Neural progenitor cell (in vitro differentiated cells): ENCODE measurements at regions not wholly inside any gene's neighbourhood (a gene's known extent, or its start where the extent isn't known, plus 50 kb on each side); places are given as distances from the start of the nearest gene placed in this dataset.

ENCODE experiments used
- DNase-seq: peaks from one replicate; pipeline ENCODE4 v3.0.0-alpha.2; 2016; ENCODE audit warnings: low spot score
- H2AFZ ChIP-seq: fragments of 200-600 bp; sonication (generic); replicated peaks from 2 replicates; pipeline ENCODE4 v1.6.1; 2016; ENCODE audit warnings: antibody characterized with exemption
- H3F3A ChIP-seq: fragments of 200-600 bp; sonication (generic); 2 replicates; pipeline ENCODE4 v1.6.1; 2016; ENCODE audit warnings: antibody characterized with exemption, low read depth
- H3K27ac ChIP-seq: fragments of 200-600 bp; sonication (generic); 2 replicates; pipeline ENCODE4 v1.5.1; 2016; ENCODE audit warnings: mild to moderate bottlenecking
- H3K27me3 ChIP-seq: fragments of 200-600 bp; sonication (generic); 2 replicates; pipeline ENCODE4 v1.6.1; 2016; ENCODE audit warnings: mild to moderate bottlenecking, moderate library complexity
- H3K36me3 ChIP-seq: fragments of 200-600 bp; sonication (generic); 2 replicates; pipeline ENCODE4 v1.5.1; 2016
- H3K4me1 ChIP-seq: fragments of 200-600 bp; sonication (generic); 2 replicates; pipeline ENCODE4 v1.6.1; 2016; ENCODE audit warnings: mixed run types
- H3K4me2 ChIP-seq: fragments of 200-600 bp; sonication (generic); 2 replicates; pipeline ENCODE4 v1.6.1; 2016
- H3K4me3 ChIP-seq: fragments of 200-600 bp; sonication (generic); 2 replicates; pipeline ENCODE4 v1.5.1; 2016
- H3K79me2 ChIP-seq: fragments of 200-600 bp; sonication (generic); 2 replicates; pipeline ENCODE4 v1.6.1; 2016; ENCODE audit warnings: low read depth
- H3K9ac ChIP-seq: fragments of 200-600 bp; sonication (generic); 2 replicates; pipeline ENCODE4 v1.6.1; 2016
- H3K9me3 ChIP-seq: fragments of 200-600 bp; sonication (generic); 2 replicates; pipeline ENCODE4 v1.5.1; 2016; ENCODE audit warnings: low read depth
- H4K20me1 ChIP-seq: fragments of 200-600 bp; sonication (generic); 2 replicates; pipeline ENCODE4 v1.6.1; 2016; ENCODE audit warnings: low read depth
- H3K27ac Mint-ChIP-seq: 3 replicates; pipeline ENCODE4 v1.8.0; 2021; ENCODE audit warnings: mixed read lengths
- H3K27me3 Mint-ChIP-seq: 2 replicates; pipeline ENCODE4 v1.8.0; 2022; ENCODE audit warnings: low read depth, mild to moderate bottlenecking, inconsistent platforms, moderate library complexity, mixed read lengths; ENCODE audit not compliant: insufficient read depth
- H3K36me3 Mint-ChIP-seq: 3 replicates; pipeline ENCODE4 v1.8.0; 2021; ENCODE audit warnings: mixed read lengths
- H3K4me1 Mint-ChIP-seq: 3 replicates; pipeline ENCODE4 v1.8.0; 2021; ENCODE audit warnings: mixed read lengths
- H3K4me3 Mint-ChIP-seq: 3 replicates; pipeline ENCODE4 v1.8.0; 2021; ENCODE audit warnings: mild to moderate bottlenecking, moderate library complexity, mixed read lengths
- H3K9me3 Mint-ChIP-seq: 3 replicates; pipeline ENCODE4 v1.8.0; 2020; ENCODE audit warnings: mixed read lengths
- EZH2 ChIP-seq: fragments of 200-600 bp; sonication (generic); IDR thresholded peaks from 2 replicates; pipeline ENCODE4 v1.6.1; 2017; ENCODE audit warnings: antibody characterized with exemption, mild to moderate bottlenecking, moderate library complexity
- EZH2phosphoT487 ChIP-seq: fragments of 200-600 bp; sonication (generic); IDR thresholded peaks from 2 replicates; pipeline ENCODE4 v1.6.1; 2017; ENCODE audit warnings: antibody characterized with exemption
- TF ChIP-seq, protein P1 (sequence below): fragments of 200-600 bp; sonication (generic); IDR thresholded peaks from 2 replicates; pipeline ENCODE4 v1.5.1; 2017; ENCODE audit warnings: antibody characterized with exemption, mild to moderate bottlenecking

DNA sequence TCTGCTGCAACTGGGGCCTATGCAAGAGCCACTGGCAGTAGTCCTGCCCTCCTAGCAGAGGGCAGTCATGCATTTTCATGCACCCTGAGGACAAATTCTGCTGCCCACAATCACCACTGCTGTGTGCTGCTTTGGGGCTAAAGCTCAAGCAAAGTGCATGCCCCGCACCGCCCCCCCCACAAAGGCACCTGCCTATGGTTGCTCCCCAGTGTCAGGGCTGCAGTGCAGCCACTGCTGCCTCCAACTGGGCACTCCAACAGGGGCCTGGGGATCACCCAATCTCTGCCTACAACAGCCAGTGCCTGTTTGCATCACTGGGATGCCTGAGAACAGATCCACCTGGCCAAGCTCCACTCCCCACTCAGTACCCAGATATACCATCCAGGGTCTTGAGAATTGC, 417.0 kb downstream of the HTR7 start:
- Histone ChIP-seq H3K9ac (no peak overlapping the region), H3K36me3 (no peaks in the 10 kb centered on the region), H3K27ac (no peak overlapping the region), H3K79me2 (no peaks in the 10 kb centered on the region), H3K4me2 (no peak overlapping the region), H3K9me3 (no peaks in the 10 kb centered on the region), H3K4me3 (no peak overlapping the region), H3F3A (no peaks in the 10 kb centered on the region), H3K4me1 (no peaks in the 10 kb centered on the region), H2AFZ (no peak overlapping the region), H4K20me1 (no peaks in the 10 kb centered on the region), H3K27me3 (no peaks in the 10 kb centered on the region)
- H3K36me3 Mint-ChIP-seq = no peaks in the 10 kb centered on the region
- H3K4me1 Mint-ChIP-seq = no peaks in the 10 kb centered on the region
- no peak overlapping the region for H3K4me3 Mint-ChIP-seq
- DNase-seq = no peak
- peaks cover 8% of the 10 kb centered on the region for H3K9me3 Mint-ChIP-seq
- H3K27me3 Mint-ChIP-seq = no peaks in the 10 kb centered on the region
- no peak for TF ChIP-seq EZH2phosphoT487
- TF ChIP-seq, protein P1, sequence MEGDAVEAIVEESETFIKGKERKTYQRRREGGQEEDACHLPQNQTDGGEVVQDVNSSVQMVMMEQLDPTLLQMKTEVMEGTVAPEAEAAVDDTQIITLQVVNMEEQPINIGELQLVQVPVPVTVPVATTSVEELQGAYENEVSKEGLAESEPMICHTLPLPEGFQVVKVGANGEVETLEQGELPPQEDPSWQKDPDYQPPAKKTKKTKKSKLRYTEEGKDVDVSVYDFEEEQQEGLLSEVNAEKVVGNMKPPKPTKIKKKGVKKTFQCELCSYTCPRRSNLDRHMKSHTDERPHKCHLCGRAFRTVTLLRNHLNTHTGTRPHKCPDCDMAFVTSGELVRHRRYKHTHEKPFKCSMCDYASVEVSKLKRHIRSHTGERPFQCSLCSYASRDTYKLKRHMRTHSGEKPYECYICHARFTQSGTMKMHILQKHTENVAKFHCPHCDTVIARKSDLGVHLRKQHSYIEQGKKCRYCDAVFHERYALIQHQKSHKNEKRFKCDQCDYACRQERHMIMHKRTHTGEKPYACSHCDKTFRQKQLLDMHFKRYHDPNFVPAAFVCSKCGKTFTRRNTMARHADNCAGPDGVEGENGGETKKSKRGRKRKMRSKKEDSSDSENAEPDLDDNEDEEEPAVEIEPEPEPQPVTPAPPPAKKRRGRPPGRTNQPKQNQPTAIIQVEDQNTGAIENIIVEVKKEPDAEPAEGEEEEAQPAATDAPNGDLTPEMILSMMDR = no peak
- no peak for TF ChIP-seq EZH2
- H3K27ac Mint-ChIP-seq = no peak overlapping the region

DNA sequence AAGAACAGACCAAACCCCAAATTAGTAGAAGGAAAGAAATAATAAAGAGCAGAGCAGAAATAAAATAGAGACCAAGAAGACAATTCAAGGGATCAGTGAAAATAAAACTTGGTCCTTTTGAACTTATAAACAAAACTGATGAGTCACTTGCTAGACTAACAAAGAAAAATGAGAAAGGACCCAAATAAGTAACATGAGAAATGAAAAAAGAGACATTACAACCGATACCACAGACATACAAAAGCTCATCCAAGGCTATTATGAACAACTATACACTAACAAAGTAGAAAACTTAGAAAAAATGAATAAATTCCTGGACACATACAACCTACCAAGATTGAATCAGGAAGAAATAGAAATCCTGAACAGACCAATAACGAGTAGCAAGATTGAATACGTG, 414.5 kb downstream of the HTR7 start:
- Mint-ChIP-seq H3K9me3 (peaks cover 11% of the 10 kb centered on the region), H3K4me3 (no peak overlapping the region), H3K27me3 (no peaks in the 10 kb centered on the region), H3K27ac (no peak overlapping the region), H3K4me1 (no peaks in the 10 kb centered on the region), H3K36me3 (no peaks in the 10 kb centered on the region)
- no peak for DNase-seq
- H3K9me3 ChIP-seq = no peaks in the 10 kb centered on the region
- no peak overlapping the region for H3K9ac ChIP-seq
- no peak overlapping the region for H3K4me3 ChIP-seq
- H3K4me2 ChIP-seq = no peak overlapping the region
- H4K20me1 ChIP-seq = no peaks in the 10 kb centered on the region
- TF ChIP-seq EZH2phosphoT487 (no peak), EZH2 (no peak)
- TF ChIP-seq, protein P1 = no peak
- H3K27ac ChIP-seq = no peak overlapping the region
- no peaks in the 10 kb centered on the region for H3F3A ChIP-seq
- no peak overlapping the region for H2AFZ ChIP-seq
- no peaks in the 10 kb centered on the region for H3K36me3 ChIP-seq
- no peaks in the 10 kb centered on the region for H3K27me3 ChIP-seq
- H3K79me2 ChIP-seq = no peaks in the 10 kb centered on the region
- H3K4me1 ChIP-seq = no peaks in the 10 kb centered on the region

DNA sequence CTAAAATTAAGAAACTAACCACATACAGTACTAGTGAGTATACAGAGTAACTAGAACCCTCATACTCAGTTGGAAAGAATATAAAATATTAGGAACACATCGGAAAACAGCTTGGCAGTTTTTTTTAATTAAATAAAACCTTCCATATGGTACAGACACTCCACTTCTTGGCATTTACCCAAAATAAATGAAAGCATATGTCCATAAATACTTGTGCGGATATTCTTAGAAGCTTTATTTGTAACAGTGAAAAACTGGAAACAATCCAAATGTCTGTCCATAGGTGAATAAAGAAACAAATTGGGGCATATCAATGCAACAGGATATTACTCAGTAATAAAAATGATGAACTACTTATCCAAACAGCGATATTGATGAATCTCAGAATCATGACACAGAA, 410.0 kb downstream of the HTR7 start:
- H3K4me2 ChIP-seq = no peak overlapping the region
- no peak overlapping the region for H3K4me3 Mint-ChIP-seq
- peaks cover 3% of the 10 kb centered on the region for H3K9me3 Mint-ChIP-seq
- no peak overlapping the region for H3K9ac ChIP-seq
- no peak overlapping the region for H3K4me3 ChIP-seq
- H4K20me1 ChIP-seq = no peaks in the 10 kb centered on the region
- no peak for DNase-seq
- no peaks in the 10 kb centered on the region for H3K27me3 Mint-ChIP-seq
- H3K36me3 ChIP-seq = no peaks in the 10 kb centered on the region
- no peak overlapping the region for H3K27ac ChIP-seq
- no peak overlapping the region for H3K27ac Mint-ChIP-seq
- no peaks in the 10 kb centered on the region for H3K27me3 ChIP-seq
- no peaks in the 10 kb centered on the region for H3F3A ChIP-seq
- TF ChIP-seq EZH2phosphoT487 (no peak), EZH2 (no peak)
- TF ChIP-seq, protein P1 = no peak
- no peaks in the 10 kb centered on the region for H3K9me3 ChIP-seq
- no peaks in the 10 kb centered on the region for H3K4me1 ChIP-seq
- no peaks in the 10 kb centered on the region for H3K36me3 Mint-ChIP-seq
- H3K4me1 Mint-ChIP-seq = no peaks in the 10 kb centered on the region
- no peaks in the 10 kb centered on the region for H3K79me2 ChIP-seq
- no peak overlapping the region for H2AFZ ChIP-seq

DNA sequence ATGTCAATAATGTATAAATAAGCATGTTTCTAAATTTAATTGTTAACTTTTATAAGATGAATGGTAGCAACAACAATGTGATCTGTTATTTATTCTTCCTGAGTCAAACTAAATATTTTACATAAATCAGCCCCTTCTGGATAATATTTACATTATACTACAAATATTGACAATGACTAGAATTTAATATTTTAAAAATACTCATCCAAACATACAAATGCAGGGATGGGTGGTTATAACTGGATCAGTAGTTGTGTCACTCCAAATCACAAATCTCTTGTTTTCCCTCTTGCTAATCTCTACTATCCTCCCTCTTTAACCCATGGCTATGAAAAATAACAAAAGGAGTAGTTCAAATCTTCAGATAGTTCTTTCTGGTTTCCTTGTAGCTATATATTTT, 407.0 kb downstream of the HTR7 start:
- no peak for DNase-seq
- Histone ChIP-seq H3K4me1 (no peaks in the 10 kb centered on the region), H3K36me3 (no peaks in the 10 kb centered on the region), H3K4me2 (no peak overlapping the region), H3K27ac (no peak overlapping the region), H3F3A (no peaks in the 10 kb centered on the region), H3K27me3 (no peaks in the 10 kb centered on the region), H4K20me1 (no peaks in the 10 kb centered on the region), H3K79me2 (no peaks in the 10 kb centered on the region), H3K9ac (no peak overlapping the region), H3K4me3 (no peak overlapping the region), H2AFZ (no peak overlapping the region), H3K9me3 (no peaks in the 10 kb centered on the region)
- H3K27me3 Mint-ChIP-seq = peaks cover 2% of the 10 kb centered on the region
- no peak for TF ChIP-seq EZH2phosphoT487
- no peak for TF ChIP-seq EZH2
- TF ChIP-seq, protein P1 = no peak
- no peak overlapping the region for H3K27ac Mint-ChIP-seq
- H3K9me3 Mint-ChIP-seq = peaks cover 3% of the 10 kb centered on the region
- no peaks in the 10 kb centered on the region for H3K4me1 Mint-ChIP-seq
- no peak overlapping the region for H3K4me3 Mint-ChIP-seq
- no peaks in the 10 kb centered on the region for H3K36me3 Mint-ChIP-seq
